Peyer's patch (tissue), 4 donors: ENCODE measurements at regions not wholly inside any gene's neighbourhood (a gene's known extent, or its start where the extent isn't known, plus 50 kb on each side); places are given as distances from the start of the nearest gene placed in this dataset.

Experiments used
- POLR2A ChIP-seq, 2 donors: fragments of 450-650 bp; IDR thresholded peaks; one replicate each; pipeline ENCODE4 v1.5.1; 2017; ENCODE audit warnings: antibody characterized with exemption in 2 of 2, mild to moderate bottlenecking in 2 of 2, moderate library complexity in 2 of 2
- TF ChIP-seq, protein P1 (sequence below), 6 experiments: fragments of 450-650 bp in 4 of 6; fragments of 200-600 bp in 2 of 6; sonication (generic) in 1 of 6; IDR thresholded peaks; one replicate each; pipeline ENCODE4 v1.5.1; 2017 to 2019; ENCODE audit warnings: antibody characterized with exemption in 6 of 6, mild to moderate bottlenecking in 3 of 6, moderate library complexity in 1 of 6

GRCh38 chr2:101556033-101556459 is 81.1 kb upstream of the RFX8 start:
- TF ChIP-seq, protein P1, sequence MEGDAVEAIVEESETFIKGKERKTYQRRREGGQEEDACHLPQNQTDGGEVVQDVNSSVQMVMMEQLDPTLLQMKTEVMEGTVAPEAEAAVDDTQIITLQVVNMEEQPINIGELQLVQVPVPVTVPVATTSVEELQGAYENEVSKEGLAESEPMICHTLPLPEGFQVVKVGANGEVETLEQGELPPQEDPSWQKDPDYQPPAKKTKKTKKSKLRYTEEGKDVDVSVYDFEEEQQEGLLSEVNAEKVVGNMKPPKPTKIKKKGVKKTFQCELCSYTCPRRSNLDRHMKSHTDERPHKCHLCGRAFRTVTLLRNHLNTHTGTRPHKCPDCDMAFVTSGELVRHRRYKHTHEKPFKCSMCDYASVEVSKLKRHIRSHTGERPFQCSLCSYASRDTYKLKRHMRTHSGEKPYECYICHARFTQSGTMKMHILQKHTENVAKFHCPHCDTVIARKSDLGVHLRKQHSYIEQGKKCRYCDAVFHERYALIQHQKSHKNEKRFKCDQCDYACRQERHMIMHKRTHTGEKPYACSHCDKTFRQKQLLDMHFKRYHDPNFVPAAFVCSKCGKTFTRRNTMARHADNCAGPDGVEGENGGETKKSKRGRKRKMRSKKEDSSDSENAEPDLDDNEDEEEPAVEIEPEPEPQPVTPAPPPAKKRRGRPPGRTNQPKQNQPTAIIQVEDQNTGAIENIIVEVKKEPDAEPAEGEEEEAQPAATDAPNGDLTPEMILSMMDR (IDR thresholded peaks at IDR 0.05) = no peak
- no peak for TF ChIP-seq POLR2A (IDR thresholded peaks at IDR 0.05)
